Sciatic nerve (tissue), 2 donors: ENCODE measurements at regions not wholly inside any gene's neighbourhood (a gene's known extent, or its start where the extent isn't known, plus 50 kb on each side); places are given as distances from the start of the nearest gene placed in this dataset.

Experiments used
- ATAC-seq: fragments of 200-7000 bp; cut with Tn5 transposase; one replicate; pipeline ENCODE4 v1.9.1; 2020; ENCODE audit warnings: mild to moderate bottlenecking, moderate library complexity
- DNase-seq: peaks from one replicate; pipeline ENCODE4 v3.0.0-alpha.2; 2020; ENCODE audit warnings: low spot score
- intact Hi-C: fragments of 100-400 bp; cut with DNase I; formaldehyde crosslinking; loops from one replicate; pipeline ENCODE4 v1.14.2; 2022
- donor health status: DM: no; HTN: no; CAD: no.
- donor health status: DM: no; HTN: no; CAD: no.

- intact Hi-C loops, result no loop called here
- no peak for DNase-seq
- peak; percentile 20 for ATAC-seq
These were observed 91.8 kb downstream of the KLF6 start for GRCh38 chr10:3693022-3693697.

GRCh38 chr10:3692387-3692999, 92.5 kb downstream of the KLF6 start:
- ATAC-seq, result peak; percentile 41
- intact Hi-C loops, result no loop called here
- no peak for DNase-seq

GRCh38 chr10:3691482-3691881, 93.5 kb downstream of the KLF6 start:
- no peak for ATAC-seq
- intact Hi-C loops, result no loop called here

GRCh38 chr10:3689871-3690510, 95.0 kb downstream of the KLF6 start:
- no peak for DNase-seq
- no peak for ATAC-seq
- intact Hi-C loops, result no loop called here

More at GRCh38 chr10:3691482-3691881, 93.5 kb downstream of the KLF6 start:
- no peak for DNase-seq

- DNase-seq (no peak), ATAC-seq (no peak)
- intact Hi-C loops, result no loop called here
These were observed 97.4 kb downstream of the KLF6 start for GRCh38 chr10:3687510-3688081.

- ATAC-seq, result no peak
- intact Hi-C loops, result no loop called here
- DNase-seq, result no peak
These were observed 99.6 kb downstream of the KLF6 start for GRCh38 chr10:3685384-3685783.

- ATAC-seq, result no peak
- intact Hi-C loops, result no loop called here
- no peak for DNase-seq
These were observed 100.1 kb downstream of the KLF6 start for GRCh38 chr10:3684891-3685290.

GRCh38 chr10:3683560-3683959, 101.4 kb downstream of the KLF6 start:
- DNase-seq (no peak), ATAC-seq (no peak)
- intact Hi-C loops, result no loop called here

GRCh38 chr10:3682745-3683144, 102.3 kb downstream of the KLF6 start:
- ATAC-seq (no peak), DNase-seq (no peak)
- intact Hi-C loops, result no loop called here

GRCh38 chr10:3681642-3682554, 103.1 kb downstream of the KLF6 start:
- ATAC-seq (no peak), DNase-seq (no peak)
- intact Hi-C loops, result no loop called here

GRCh38 chr10:3679950-3680629, 104.9 kb downstream of the KLF6 start:
- ATAC-seq, result no peak
- intact Hi-C loops, result no loop called here
- no peak for DNase-seq

- DNase-seq, result no peak
- no peak for ATAC-seq
- intact Hi-C loops, result no loop called here
These were observed 106.3 kb downstream of the KLF6 start for GRCh38 chr10:3678629-3679227.

- intact Hi-C loops, result no loop called here
These were observed 108.4 kb downstream of the KLF6 start for GRCh38 chr10:3676564-3676963.

GRCh38 chr10:3672220-3672619, 112.8 kb downstream of the KLF6 start:
- intact Hi-C loops, result no loop called here
- DNase-seq (no peak), ATAC-seq (no peak)

More at GRCh38 chr10:3676564-3676963, 108.4 kb downstream of the KLF6 start:
- ATAC-seq (no peak), DNase-seq (no peak)

- DNase-seq, result no peak
- intact Hi-C loops, result no loop called here
- no peak for ATAC-seq
These were observed 113.5 kb downstream of the KLF6 start for GRCh38 chr10:3671386-3671955.

GRCh38 chr10:3668966-3669330, 116.1 kb downstream of the KLF6 start:
- no peak for ATAC-seq
- intact Hi-C loops, result no loop called here
- DNase-seq, result no peak

- DNase-seq (no peak), ATAC-seq (peak; percentile 66)
- intact Hi-C loops, result no loop called here
These were observed 116.6 kb downstream of the KLF6 start for GRCh38 chr10:3668276-3668965.
